H1 (cell line): ENCODE measurements at regions not wholly inside any gene's neighbourhood (a gene's known extent, or its start where the extent isn't known, plus 50 kb on each side); places are given as distances from the start of the nearest gene placed in this dataset.

ENCODE experiments used
- CTCF ChIA-PET: fragments of 300-600 bp; sonication (Branson Sonifier 250); formaldehyde crosslinking; loops from one replicate; lab custom pipeline; 2021; ENCODE audit not compliant: partially characterized antibody; lab: Charles Lee
- POLR2A ChIA-PET: fragments of 300-600 bp; sonication (Branson Sonifier 250); formaldehyde crosslinking; loops from one replicate; lab custom pipeline; 2021; ENCODE audit warnings: inconsistent platforms; ENCODE audit not compliant: partially characterized antibody; lab: Charles Lee
- DNase-seq, 2 experiments: peaks; one replicate each; pipeline versions ENCODE4 v3.0.0 to v3.0.0-alpha.2; 2010 to 2022; ENCODE audit warnings: low spot score in 2 of 2, low read depth in 1 of 2, mixed read lengths in 1 of 2
- FAIRE-seq: peaks from 2 replicates; lab custom pipeline; 2011; peaks lifted over from hg19 to GRCh38; lab: Jason Lieb, UNC
- H2AFZ ChIP-seq: 2 replicates; pipeline ENCODE4 v1.8.1; 2012; ENCODE audit warnings: low read length, inconsistent platforms
- H2AK5ac ChIP-seq: 2 replicates; pipeline ENCODE4 v1.6.1; 2013; ENCODE audit warnings: low read depth, low read length
- H2BK120ac ChIP-seq: replicated peaks from 2 replicates; pipeline ENCODE3; 2013; ENCODE audit warnings: low read depth, low read length, inconsistent platforms
- H2BK12ac ChIP-seq: 2 replicates; pipeline ENCODE4 v1.6.1; 2013; ENCODE audit warnings: low read depth, low read length
- H2BK15ac ChIP-seq: 2 replicates; pipeline ENCODE4 v1.6.1; 2013; ENCODE audit warnings: low read length
- H2BK20ac ChIP-seq: 2 replicates; pipeline ENCODE4 v1.6.1; 2013; ENCODE audit warnings: low read length
- H2BK5ac ChIP-seq: 2 replicates; pipeline ENCODE4 v1.6.1; 2013; ENCODE audit warnings: low read depth, low read length
- H3K14ac ChIP-seq: 2 replicates; pipeline ENCODE4 v1.6.1; 2013; ENCODE audit warnings: inconsistent platforms; ENCODE audit not compliant: insufficient read length
- H3K18ac ChIP-seq: 2 replicates; pipeline ENCODE4 v1.6.1; 2013; ENCODE audit warnings: low read length; ENCODE audit errors: extremely low read depth
- H3K23ac ChIP-seq: 2 replicates; pipeline ENCODE4 v1.6.1; 2013; ENCODE audit warnings: inconsistent platforms; ENCODE audit not compliant: insufficient read length
- H3K23me2 ChIP-seq: 2 replicates; pipeline ENCODE4 v1.6.1; 2013; ENCODE audit warnings: low read depth, low read length
- H3K27ac ChIP-seq: 2 replicates; pipeline ENCODE4 v1.6.1; 2011; ENCODE audit warnings: low read depth, low read length, inconsistent platforms
- H3K27me3 ChIP-seq, 4 experiments: replicated peaks in 1 of 4; 1 replicate in 1 of 4; 2 replicates in 3 of 4; pipeline versions ENCODE4 v1.6.1 to v1.8.1; 2011 to 2013; ENCODE audit warnings: low read length in 3 of 4, mild to moderate bottlenecking in 3 of 4, inconsistent platforms in 2 of 4, mixed read lengths in 2 of 4, moderate library complexity in 1 of 4; ENCODE audit not compliant: control insufficient read depth in 3 of 4, insufficient read depth in 3 of 4; ENCODE audit errors: extremely low read depth in 1 of 4
- H3K36me3 ChIP-seq, 4 experiments: 2 replicates each; pipeline versions ENCODE4 v1.6.1 to v1.8.1; 2011 to 2013; ENCODE audit warnings: mild to moderate bottlenecking in 4 of 4, low read length in 3 of 4, moderate library complexity in 2 of 4, control low read depth in 1 of 4, inconsistent platforms in 1 of 4; ENCODE audit not compliant: insufficient read depth in 4 of 4, control insufficient read depth in 2 of 4
- H3K4ac ChIP-seq: replicated peaks from 2 replicates; pipeline ENCODE3; 2013; ENCODE audit warnings: low read length, low read depth, mixed read lengths, inconsistent platforms; ENCODE audit not compliant: insufficient read length
- H3K4me1 ChIP-seq, 4 experiments: replicated peaks in 1 of 4; 1 replicate in 1 of 4; 2 replicates in 3 of 4; pipeline versions ENCODE4 v1.6.1 to v1.8.1; 2011 to 2013; ENCODE audit warnings: low read length in 3 of 4, inconsistent platforms in 2 of 4, mixed read lengths in 1 of 4; ENCODE audit not compliant: insufficient read depth in 4 of 4, control insufficient read depth in 3 of 4
- H3K4me2 ChIP-seq, 2 experiments: 2 replicates each; pipeline versions ENCODE4 v1.6.1 to v1.8.1; 2011 to 2013; ENCODE audit warnings: low read depth in 2 of 2, low read length in 2 of 2, control low read depth in 1 of 2, inconsistent platforms in 1 of 2, mild to moderate bottlenecking in 1 of 2; ENCODE audit not compliant: insufficient read depth in 1 of 2
- H3K4me3 ChIP-seq, 4 experiments: fragments of 200-600, 300-600 bp in 1 of 4; sonication (generic), shearing (Covaris generic), sonication (Bioruptor Twin) in 1 of 4; 2 replicates each; pipeline versions ENCODE4 v1.5.1 to v1.8.1; 2011 to 2016; ENCODE audit warnings: low read length in 4 of 4, low read depth in 3 of 4, control low read depth in 2 of 4, inconsistent platforms in 2 of 4, mild to moderate bottlenecking in 2 of 4, mixed read lengths in 1 of 4, moderate library complexity in 1 of 4; ENCODE audit not compliant: insufficient read depth in 2 of 4; ENCODE audit errors: extremely low read depth in 1 of 4
- H3K56ac ChIP-seq: replicated peaks from 2 replicates; pipeline ENCODE3; 2013; ENCODE audit warnings: low read depth, mild to moderate bottlenecking, mixed read lengths, low read length, inconsistent platforms; ENCODE audit not compliant: insufficient read length
- H3K79me1 ChIP-seq: 2 replicates; pipeline ENCODE4 v1.6.1; 2013; ENCODE audit warnings: low read depth, low read length, control low read depth
- H3K79me2 ChIP-seq, 2 experiments: 2 replicates each; pipeline versions ENCODE4 v1.6.1 to v1.8.1; 2012 to 2013; ENCODE audit warnings: low read length in 2 of 2, mild to moderate bottlenecking in 2 of 2, inconsistent platforms in 1 of 2; ENCODE audit not compliant: insufficient read depth in 2 of 2, control insufficient read depth in 1 of 2
- H3K9ac ChIP-seq, 4 experiments: replicated peaks in 1 of 4; 1 replicate in 1 of 4; 2 replicates in 3 of 4; pipeline versions ENCODE4 v1.6.1 to v1.8.1; 2011 to 2013; ENCODE audit warnings: low read depth in 3 of 4, low read length in 3 of 4, control low read depth in 2 of 4, mild to moderate bottlenecking in 2 of 4, moderate library complexity in 2 of 4, inconsistent platforms in 1 of 4; ENCODE audit errors: extremely low read depth in 1 of 4
- H3K9me3 ChIP-seq, 2 experiments: 2 replicates each; pipeline versions ENCODE4 v1.6.1 to v1.8.1; 2012 to 2013; ENCODE audit warnings: mild to moderate bottlenecking in 2 of 2, moderate library complexity in 2 of 2, control low read depth in 1 of 2, inconsistent platforms in 1 of 2, low read depth in 1 of 2, low read length in 1 of 2, mixed read lengths in 1 of 2; ENCODE audit not compliant: insufficient read depth in 2 of 2
- H4K20me1 ChIP-seq, 2 experiments: replicated peaks in 1 of 2; 2 replicates each; pipeline versions ENCODE3 to v1.8.1; 2011 to 2013; ENCODE audit warnings: inconsistent platforms in 2 of 2, low read length in 2 of 2, mild to moderate bottlenecking in 1 of 2; ENCODE audit not compliant: insufficient read depth in 2 of 2, control insufficient read depth in 1 of 2
- H4K5ac ChIP-seq: 2 replicates; pipeline ENCODE4 v1.6.1; 2013; ENCODE audit warnings: low read length, low read depth, mixed read lengths, inconsistent platforms; ENCODE audit not compliant: insufficient read length
- H4K8ac ChIP-seq: 2 replicates; pipeline ENCODE4 v1.8.0; 2013; ENCODE audit warnings: mild to moderate bottlenecking, moderate library complexity, low read length, inconsistent platforms; ENCODE audit not compliant: insufficient read depth; ENCODE audit errors: extremely low read depth
- H4K91ac ChIP-seq: replicated peaks from 2 replicates; pipeline ENCODE3; 2013; ENCODE audit warnings: low read length, mixed read lengths, inconsistent platforms; ENCODE audit not compliant: insufficient read length
- SIN3A ChIP-seq, 2 experiments: IDR thresholded peaks in 1 of 2; conservative IDR thresholded peaks in 1 of 2; 2 replicates each; pipeline ENCODE4 v1.6.1; 2011 to 2012; ENCODE audit warnings: low read length in 2 of 2, improper control_type of control experiment in 1 of 2, low read depth in 1 of 2, mild to moderate bottlenecking in 1 of 2
- WGBS, 2 experiments: shearing (Covaris generic) in 1 of 2; methylation state at CpG; one replicate each; pipeline versions ENCODE4 v1.1.6 to v1.1.7; 2013 to 2015; ENCODE audit warnings: low lambda C conversion rate in 2 of 2, mixed read lengths in 2 of 2, inconsistent platforms in 1 of 2, low coverage in 1 of 2, missing lambda C conversion rate in 1 of 2; ENCODE audit not compliant: insufficient replicate concordance in 2 of 2, insufficient coverage in 1 of 2, insufficient read length in 1 of 2; ENCODE audit errors: extremely low coverage in 1 of 2, missing lambda C conversion rate in 1 of 2; 5-methylcytosine and 5-hydroxymethylcytosine counted together

DNA sequence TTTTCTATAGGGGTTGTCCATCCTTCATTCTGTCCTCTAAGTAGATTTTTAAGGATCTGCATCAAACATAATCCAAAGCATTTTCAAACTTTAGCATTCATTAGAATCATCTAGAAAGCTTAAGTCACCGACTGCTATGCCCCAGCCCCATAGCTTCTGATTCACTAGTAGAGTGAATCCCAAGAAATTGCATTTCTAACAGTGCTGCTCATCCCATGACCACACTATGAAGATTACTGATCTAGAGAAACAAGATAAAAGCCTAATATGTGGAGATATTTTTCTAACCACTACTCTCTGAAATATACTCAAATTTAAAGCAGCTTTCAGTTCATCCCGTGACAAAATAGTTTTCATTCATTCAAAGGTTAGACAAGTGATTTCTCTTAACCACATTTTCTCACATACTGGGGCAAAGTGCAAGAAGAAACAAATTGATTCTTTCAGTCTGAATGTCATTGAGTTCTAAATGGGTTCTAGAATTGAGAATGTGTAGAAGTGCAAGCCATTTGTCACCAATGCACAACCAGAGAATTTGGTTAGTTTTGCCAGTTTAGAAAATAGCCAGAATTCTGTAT lies 286.9 kb upstream of the CD180 start:
- H3K23ac ChIP-seq = no peak overlapping the region
- H2BK12ac ChIP-seq = no peak overlapping the region
- no peaks in the 10 kb centered on the region for H3K79me1 ChIP-seq
- no peaks in the 10 kb centered on the region for H3K79me2 ChIP-seq
- ChIA-PET CTCF (no interaction called here), POLR2A (no interaction called here)
- no peaks in the 10 kb centered on the region for H3K9me3 ChIP-seq
- H3K14ac ChIP-seq = no peak overlapping the region
- no peak overlapping the region for H3K4me2 ChIP-seq
- 97% methylated on average over 2 of the region's 2 CpGs; no CpG with 5 or more reads in 1 of the 2 experiments for WGBS, 2 experiments
- H3K4me1 ChIP-seq = 0 out of 7 replicates have a peak, but pooled peaks cover 0 to 3% (median 0%) of the 10 kb centered on the region in 4 experiments
- H4K5ac ChIP-seq = no peak overlapping the region
- DNase-seq (no peak), FAIRE-seq (no peak)
- H2BK120ac ChIP-seq = no peak overlapping the region
- H2BK15ac ChIP-seq = no peak overlapping the region
- no peaks in the 10 kb centered on the region for H3K36me3 ChIP-seq
- H2BK20ac ChIP-seq = no peak overlapping the region
- H3K27me3 ChIP-seq = no peaks in the 10 kb centered on the region
- H2AK5ac ChIP-seq = no peak overlapping the region
- no peak overlapping the region for H3K27ac ChIP-seq
- no peak overlapping the region for H3K4ac ChIP-seq
- no peak overlapping the region for H2AFZ ChIP-seq
- no peaks in the 10 kb centered on the region for H3K23me2 ChIP-seq
- peaks cover 0 to 2% of the 10 kb centered on the region in 2 experiments for H4K20me1 ChIP-seq
- no peak overlapping the region for H3K9ac ChIP-seq
- H4K91ac ChIP-seq = no peak overlapping the region
- no peak overlapping the region for H3K18ac ChIP-seq
- H4K8ac ChIP-seq = no peak overlapping the region
- no peak overlapping the region for H3K4me3 ChIP-seq
- H3K56ac ChIP-seq = no peak overlapping the region
- H2BK5ac ChIP-seq = no peak overlapping the region
- TF ChIP-seq SIN3A (conservative IDR thresholded peaks at IDR 0.05 in 1 of 2, IDR thresholded peaks at IDR 0.05 in 1 of 2; ENCODE audit: low read depth in 1 of 2, low read length in 2 of 2) = no peak
